Smooth muscle cell (in vitro differentiated cells): ENCODE measurements at regions not wholly inside any gene's neighbourhood (a gene's known extent, or its start where the extent isn't known, plus 50 kb on each side); places are given as distances from the start of the nearest gene placed in this dataset.

ENCODE experiments used
- DNase-seq: peaks from one replicate; lab custom pipeline; 2025; ENCODE audit not compliant: unreplicated experiment; lab: John Stamatoyannopoulos, UW
- H2AFZ ChIP-seq: fragments of 200-600 bp; sonication (generic); 2 replicates; pipeline ENCODE4 v1.6.0; 2016; ENCODE audit warnings: antibody characterized with exemption, low read depth, mild to moderate bottlenecking
- H3F3A ChIP-seq: fragments of 200-600 bp; sonication (generic); 2 replicates; pipeline ENCODE4 v1.6.0; 2017; ENCODE audit warnings: antibody characterized with exemption, low read depth
- H3K27ac ChIP-seq: fragments of 200-600 bp; sonication (generic); 2 replicates; pipeline ENCODE4 v1.5.1; 2016; ENCODE audit warnings: low read depth, mild to moderate bottlenecking
- H3K27me3 ChIP-seq: fragments of 200-600 bp; sonication (generic); 2 replicates; pipeline ENCODE4 v1.6.1; 2016; ENCODE audit warnings: low read depth, mild to moderate bottlenecking
- H3K36me3 ChIP-seq: fragments of 200-600 bp; sonication (generic); 2 replicates; pipeline ENCODE4 v1.5.1; 2016; ENCODE audit warnings: low read depth
- H3K4me1 ChIP-seq: fragments of 200-600 bp; sonication (generic); 2 replicates; pipeline ENCODE4 v1.5.1; 2016; ENCODE audit warnings: low read depth
- H3K4me2 ChIP-seq: fragments of 200-600 bp; sonication (generic); 2 replicates; pipeline ENCODE4 v1.6.0; 2016; ENCODE audit warnings: mild to moderate bottlenecking
- H3K4me3 ChIP-seq: fragments of 200-600 bp; sonication (generic); 2 replicates; pipeline ENCODE4 v1.5.1; 2016; ENCODE audit warnings: mild to moderate bottlenecking
- H3K79me2 ChIP-seq: fragments of 200-600 bp; sonication (generic); 2 replicates; pipeline ENCODE4 v1.6.0; 2016; ENCODE audit warnings: low read depth, mild to moderate bottlenecking
- H3K9ac ChIP-seq: fragments of 200-600 bp; sonication (generic); 2 replicates; pipeline ENCODE4 v1.6.0; 2016; ENCODE audit warnings: low read depth
- H3K9me3 ChIP-seq: fragments of 200-600 bp; sonication (generic); replicated peaks from 2 replicates; pipeline ENCODE4 v1.5.1; 2016; ENCODE audit warnings: low read depth
- H4K20me1 ChIP-seq: fragments of 200-600 bp; sonication (generic); 2 replicates; pipeline ENCODE4 v1.6.0; 2016; ENCODE audit warnings: low read depth
- CTCF ChIP-seq: fragments of 200-600 bp; sonication (generic); IDR thresholded peaks from 2 replicates; pipeline ENCODE4 v1.5.1; 2017; ENCODE audit warnings: borderline replicate concordance, mild to moderate bottlenecking, antibody characterized with exemption; ENCODE audit not compliant: insufficient read depth, poor library complexity, severe bottlenecking
- WGBS: methylation state at CpG from one replicate; pipeline ENCODE4 v1.1.7; 2016; ENCODE audit warnings: low lambda C conversion rate; 5-methylcytosine and 5-hydroxymethylcytosine counted together

- Histone ChIP-seq H3K4me2 (no peak overlapping the region), H3K27ac (no peak overlapping the region), H3K9ac (no peak overlapping the region), H3K4me1 (no peaks in the 10 kb centered on the region), H3K4me3 (no peak overlapping the region), H3K9me3 (no peaks in the 10 kb centered on the region), H3K27me3 (no peaks in the 10 kb centered on the region), H3K79me2 (no peaks in the 10 kb centered on the region), H3K36me3 (no peaks in the 10 kb centered on the region), H3F3A (no peaks in the 10 kb centered on the region), H2AFZ (no peak overlapping the region), H4K20me1 (no peaks in the 10 kb centered on the region)
- WGBS, result 72% methylated on average over 4 of the region's 4 CpGs
- DNase-seq, result no peak
- no peak for TF ChIP-seq CTCF
Observed at GRCh38 chr4:13833171-13833804, 205.8 kb upstream of the BOD1L1 start.

GRCh38 chr4:13836946-13837912 lies 209.7 kb upstream of the BOD1L1 start:
- DNase-seq, result no peak
- Histone ChIP-seq H3F3A (no peaks in the 10 kb centered on the region), H3K4me3 (no peak overlapping the region), H3K36me3 (no peaks in the 10 kb centered on the region), H3K79me2 (no peaks in the 10 kb centered on the region), H2AFZ (no peak overlapping the region), H3K4me1 (no peaks in the 10 kb centered on the region), H3K27me3 (no peaks in the 10 kb centered on the region), H3K9ac (no peak overlapping the region), H3K9me3 (no peaks in the 10 kb centered on the region), H4K20me1 (no peaks in the 10 kb centered on the region), H3K4me2 (no peak overlapping the region), H3K27ac (no peak overlapping the region)
- 69% methylated on average over 6 of the region's 6 CpGs for WGBS
- TF ChIP-seq CTCF, result no peak

GRCh38 chr4:13840502-13841190 lies 213.1 kb upstream of the BOD1L1 start:
- Histone ChIP-seq H3K27ac (no peak overlapping the region), H2AFZ (no peak overlapping the region), H3K4me1 (no peaks in the 10 kb centered on the region), H3K27me3 (no peaks in the 10 kb centered on the region), H3K9me3 (no peaks in the 10 kb centered on the region), H3K9ac (no peak overlapping the region), H3K36me3 (no peaks in the 10 kb centered on the region), H3K4me3 (no peak overlapping the region), H3K79me2 (no peaks in the 10 kb centered on the region), H4K20me1 (no peaks in the 10 kb centered on the region), H3K4me2 (no peak overlapping the region), H3F3A (no peaks in the 10 kb centered on the region)
- DNase-seq, result no peak
- 84% methylated on average over 12 of the region's 12 CpGs for WGBS
- no peak for TF ChIP-seq CTCF
